Esophagus (tissue), 2 donors: ENCODE measurements at regions not wholly inside any gene's neighbourhood (a gene's known extent, or its start where the extent isn't known, plus 50 kb on each side); places are given as distances from the start of the nearest gene placed in this dataset.

Experiments used
- H3K27ac ChIP-seq, 2 donors: one replicate each; pipeline ENCODE4 v1.5.1; 2013; ENCODE audit warnings: low read depth in 2 of 2, mild to moderate bottlenecking in 2 of 2, inconsistent platforms in 1 of 2, low read length in 1 of 2, moderate library complexity in 1 of 2
- H3K27me3 ChIP-seq, 2 donors: one replicate each; pipeline ENCODE4 v1.6.1; 2013; ENCODE audit warnings: low read length in 2 of 2, control low read depth in 1 of 2, mild to moderate bottlenecking in 1 of 2; ENCODE audit not compliant: insufficient read depth in 2 of 2, control insufficient read depth in 1 of 2
- H3K36me3 ChIP-seq, 2 donors: one replicate each; pipeline ENCODE4 v1.6.1; 2013; ENCODE audit warnings: low read length in 1 of 2; ENCODE audit not compliant: control insufficient read depth in 2 of 2, insufficient read depth in 2 of 2
- H3K4me1 ChIP-seq, 2 donors: one replicate each; pipeline ENCODE4 v1.6.1; 2013; ENCODE audit warnings: low read length in 1 of 2; ENCODE audit not compliant: control insufficient read depth in 2 of 2, insufficient read depth in 2 of 2
- H3K4me3 ChIP-seq, 2 donors: one replicate each; pipeline ENCODE4 v1.5.1; 2013; ENCODE audit warnings: low read length in 2 of 2, mild to moderate bottlenecking in 2 of 2, low read depth in 1 of 2, moderate library complexity in 1 of 2
- H3K9me3 ChIP-seq, 2 donors: one replicate each; pipeline ENCODE4 v1.6.1; 2013; ENCODE audit warnings: mild to moderate bottlenecking in 2 of 2, low read depth in 1 of 2, low read length in 1 of 2, moderate library complexity in 1 of 2; ENCODE audit not compliant: control insufficient read depth in 2 of 2, insufficient read depth in 1 of 2
- WGBS, 2 donors: extraction: QIAGEN DNeasy Blood & Tissue Kit; methylation state at CpG; one replicate each; pipeline ENCODE4 v1.1.7; 2013; 5-methylcytosine and 5-hydroxymethylcytosine counted together
- donor health status: healthy with polysubstance abuse.
- donor health status: Bipolar disorder and iron deficiency.

- Histone ChIP-seq H3K36me3 (no peaks in the 10 kb centered on the region), H3K9me3 (no peaks in the 10 kb centered on the region), H3K27ac (no peak overlapping the region), H3K4me3 (no peak overlapping the region), H3K4me1 (no peaks in the 10 kb centered on the region), H3K27me3 (peaks cover 0 to 3% of the 10 kb centered on the region in 2 donors)
- 16 to 36% methylated on average over 9 of the region's 9 CpGs for WGBS, 2 donors
Observed at GRCh38 chr11:15471895-15472799, 357.4 kb downstream of the INSC start.

DNA sequence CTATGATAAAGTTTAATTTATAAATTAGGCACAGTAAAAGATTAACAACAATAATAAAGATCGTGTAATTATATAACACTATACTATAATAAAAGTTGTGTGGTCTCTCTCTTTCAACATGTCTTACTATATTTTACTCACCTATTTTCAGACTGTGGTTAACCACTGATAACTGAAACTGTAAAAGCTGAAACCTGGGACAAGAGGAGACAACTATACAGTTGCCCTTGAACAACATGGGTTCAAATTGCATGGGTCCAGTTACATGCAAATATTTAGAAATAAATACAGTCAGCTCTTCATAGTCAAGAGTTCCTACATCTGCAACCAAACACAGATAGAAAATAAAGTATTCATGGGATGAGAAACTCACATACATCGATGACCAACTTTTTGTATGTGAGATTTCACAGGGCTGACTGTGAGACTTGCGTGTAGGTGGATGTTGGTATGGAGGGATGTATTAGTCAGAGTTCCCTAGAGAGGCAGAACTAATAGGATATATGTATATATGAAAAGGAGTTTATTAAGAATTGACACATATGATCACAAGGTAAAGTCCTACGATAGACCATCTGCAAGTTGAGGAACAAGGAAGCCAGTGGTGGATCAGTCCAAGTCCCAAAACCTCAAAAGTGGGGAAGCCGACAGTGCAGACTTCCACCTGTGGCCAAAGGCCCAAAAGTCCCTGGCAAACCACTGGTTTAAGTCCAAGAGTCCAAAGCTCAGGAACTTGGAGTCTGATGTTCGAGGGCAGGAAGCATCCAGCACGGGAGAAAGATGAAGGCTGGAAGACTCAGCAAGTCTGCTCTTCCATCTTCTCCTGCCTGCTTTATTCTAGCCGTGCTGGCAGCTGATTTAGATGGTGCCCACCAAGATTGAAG lies 359.5 kb downstream of the INSC start:
- WGBS, 2 donors: 83 to 88% methylated on average over 8 of the region's 8 CpGs
- Histone ChIP-seq H3K27ac (no peak overlapping the region), H3K27me3 (peaks cover 0 to 3% of the 10 kb centered on the region in 2 donors), H3K36me3 (no peaks in the 10 kb centered on the region), H3K4me3 (no peak overlapping the region), H3K9me3 (no peaks in the 10 kb centered on the region), H3K4me1 (no peaks in the 10 kb centered on the region)

GRCh38 chr11:15476371-15476917 lies 361.7 kb downstream of the INSC start:
- Histone ChIP-seq H3K4me3 (no peak overlapping the region), H3K27me3 (peaks cover 0 to under 1% of the 10 kb centered on the region in 2 donors), H3K4me1 (no peaks in the 10 kb centered on the region), H3K36me3 (no peaks in the 10 kb centered on the region), H3K9me3 (no peaks in the 10 kb centered on the region), H3K27ac (no peak overlapping the region)
- 68 to 83% methylated on average over 5 of the region's 5 CpGs for WGBS, 2 donors

- Histone ChIP-seq H3K4me3 (no peak overlapping the region), H3K36me3 (no peaks in the 10 kb centered on the region), H3K4me1 (no peaks in the 10 kb centered on the region), H3K9me3 (no peaks in the 10 kb centered on the region), H3K27me3 (no peaks in the 10 kb centered on the region), H3K27ac (no peak overlapping the region)
- WGBS, 2 donors: 66 to 79% methylated on average over 2 of the region's 2 CpGs
Observed at GRCh38 chr11:15481871-15482270, 367.1 kb downstream of the INSC start.

DNA sequence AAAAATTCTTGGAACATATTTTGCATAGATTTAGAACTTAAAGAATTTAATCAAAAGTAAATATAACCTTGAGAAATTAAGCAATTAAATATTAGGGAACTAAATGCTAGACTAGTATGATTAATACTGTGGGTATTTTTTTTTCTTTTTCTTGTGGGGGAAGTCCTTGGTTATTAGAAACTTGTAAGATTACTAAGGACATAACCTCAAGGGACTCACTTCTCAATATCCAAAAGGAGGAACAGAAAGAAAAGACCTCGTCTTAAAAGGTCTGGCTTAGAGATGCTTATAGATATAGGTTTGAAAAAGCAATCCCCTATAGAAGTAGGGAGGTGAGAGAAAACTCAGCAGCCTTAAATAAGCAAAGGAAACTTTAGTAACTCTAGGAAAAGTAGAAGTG lies 368.5 kb downstream of the INSC start:
- 70 to 73% methylated on average over 1 of the region's 1 CpG for WGBS, 2 donors
- H3K9me3 ChIP-seq: no peaks in the 10 kb centered on the region
- H3K4me3 ChIP-seq: no peak overlapping the region

DNA sequence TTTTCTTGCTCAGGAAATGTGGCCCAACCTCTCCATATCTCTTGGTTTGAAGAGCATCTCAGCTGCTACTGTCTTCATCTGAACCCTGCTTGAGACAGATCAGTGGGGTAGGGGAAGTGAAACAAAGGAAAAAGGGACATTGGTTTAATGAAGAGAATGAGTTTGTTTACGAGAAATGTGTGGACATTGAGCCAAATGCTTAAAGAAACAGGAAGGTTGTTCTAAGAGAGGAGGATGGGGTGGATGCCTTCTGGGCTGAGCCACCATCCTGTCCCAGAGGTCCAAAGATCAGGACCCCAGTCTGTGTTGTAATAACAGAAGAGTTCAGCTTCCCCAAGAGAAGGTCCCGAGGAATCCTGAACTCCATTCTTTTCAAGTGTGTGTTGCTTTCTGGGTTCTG lies 369.7 kb downstream of the INSC start:
- H3K27me3 ChIP-seq: no peaks in the 10 kb centered on the region
- no peaks in the 10 kb centered on the region for H3K36me3 ChIP-seq
- no peaks in the 10 kb centered on the region for H3K4me1 ChIP-seq
- H3K4me3 ChIP-seq: no peak overlapping the region
- no peaks in the 10 kb centered on the region for H3K9me3 ChIP-seq
- H3K27ac ChIP-seq: no peak overlapping the region
- WGBS, 2 donors: 64 to 65% methylated on average over 2 of the region's 2 CpGs

More for the DNA sequence above, 368.5 kb downstream of the INSC start:
- no peaks in the 10 kb centered on the region for H3K36me3 ChIP-seq
- H3K27ac ChIP-seq: no peak overlapping the region
- H3K27me3 ChIP-seq: no peaks in the 10 kb centered on the region
- H3K4me1 ChIP-seq: no peaks in the 10 kb centered on the region

- no peaks in the 10 kb centered on the region for H3K27me3 ChIP-seq
- 56 to 83% methylated on average over 2 of the region's 2 CpGs for WGBS, 2 donors
- no peaks in the 10 kb centered on the region for H3K9me3 ChIP-seq
- H3K36me3 ChIP-seq: no peaks in the 10 kb centered on the region
- H3K27ac ChIP-seq: no peak overlapping the region
- no peak overlapping the region for H3K4me3 ChIP-seq
- H3K4me1 ChIP-seq: no peaks in the 10 kb centered on the region
Observed at GRCh38 chr11:15485432-15485831, 370.7 kb downstream of the INSC start.

GRCh38 chr11:15489281-15489680 lies 374.6 kb downstream of the INSC start:
- no peaks in the 10 kb centered on the region for H3K27me3 ChIP-seq
- no peak overlapping the region for H3K4me3 ChIP-seq
- no peaks in the 10 kb centered on the region for H3K9me3 ChIP-seq
- no peaks in the 10 kb centered on the region for H3K4me1 ChIP-seq
- no peaks in the 10 kb centered on the region for H3K36me3 ChIP-seq
- no peak overlapping the region for H3K27ac ChIP-seq

- H3K27ac ChIP-seq: no peak overlapping the region
- 80 to 83% methylated on average over 1 of the region's 1 CpG for WGBS, 2 donors
- H3K4me1 ChIP-seq: peaks cover 0 to 2% of the 10 kb centered on the region in 2 donors
- no peaks in the 10 kb centered on the region for H3K36me3 ChIP-seq
- no peak overlapping the region for H3K4me3 ChIP-seq
- H3K9me3 ChIP-seq: no peaks in the 10 kb centered on the region
- H3K27me3 ChIP-seq: no peaks in the 10 kb centered on the region
Observed at GRCh38 chr11:15490535-15490934, 375.8 kb downstream of the INSC start.
